ENCODE measurements at regions not wholly inside any gene's neighbourhood (a gene's known extent, or its start where the extent isn't known, plus 50 kb on each side); places are given as distances from the start of the nearest gene placed in this dataset.
A peak's percentile ranks its signal among the peaks of the same experiment; 100 is the strongest.

GRCh38 chr6:120871416-120872261, 462.6 kb downstream of the TBC1D32 start:
- Mint-ChIP-seq H3K4me3 (no peak overlapping the region), H3K9me3 (ENCODE audit: low read depth) (no peaks in the 10 kb centered on the region), H3K27ac (no peak overlapping the region), H3K36me3 (ENCODE audit: low read depth) (no peaks in the 10 kb centered on the region), H3K4me1 (no peaks in the 10 kb centered on the region), H3K27me3 (no peaks in the 10 kb centered on the region)
- CTCF ChIA-PET: no interaction called here
- ATAC-seq (no peak), DNase-seq (no peak)
- intact Hi-C loops (cut with DNase I, micrococcal nuclease): no loop called here
- POLR2A ChIA-PET: no interaction called here

GRCh38 chr6:120869397-120869796, 464.9 kb downstream of the TBC1D32 start:
- intact Hi-C loops (cut with DNase I, micrococcal nuclease): no loop called here
- Mint-ChIP-seq H3K36me3 (ENCODE audit: low read depth) (no peaks in the 10 kb centered on the region), H3K27ac (no peak overlapping the region), H3K4me3 (no peak overlapping the region), H3K9me3 (ENCODE audit: low read depth) (no peaks in the 10 kb centered on the region), H3K27me3 (no peaks in the 10 kb centered on the region), H3K4me1 (no peaks in the 10 kb centered on the region)
- ChIA-PET CTCF (no interaction called here), POLR2A (no interaction called here)
- DNase-seq: no peak
- no peak for ATAC-seq

GRCh38 chr6:120857422-120857821, 476.9 kb downstream of the TBC1D32 start:
- no peak for ATAC-seq
- H3K27me3 Mint-ChIP-seq: no peaks in the 10 kb centered on the region
- peaks cover 2% of the 10 kb centered on the region for H3K9me3 Mint-ChIP-seq (ENCODE audit: low read depth)
- no peak for DNase-seq
- H3K4me3 Mint-ChIP-seq: no peak overlapping the region
- H3K4me1 Mint-ChIP-seq: no peaks in the 10 kb centered on the region
- no peak overlapping the region for H3K27ac Mint-ChIP-seq
- ChIA-PET POLR2A (no interaction called here), CTCF (no interaction called here)
- intact Hi-C loops (cut with DNase I, micrococcal nuclease): no loop called here
- H3K36me3 Mint-ChIP-seq (ENCODE audit: low read depth): no peaks in the 10 kb centered on the region

GRCh38 chr6:120854583-120854982, 479.7 kb downstream of the TBC1D32 start:
- H3K4me3 Mint-ChIP-seq: no peak overlapping the region
- DNase-seq (no peak), ATAC-seq (no peak)
- POLR2A ChIA-PET: no interaction called here
- no peaks in the 10 kb centered on the region for H3K4me1 Mint-ChIP-seq
- intact Hi-C loops (cut with DNase I, micrococcal nuclease): no loop called here
- no peak overlapping the region for H3K27ac Mint-ChIP-seq
- H3K27me3 Mint-ChIP-seq: no peaks in the 10 kb centered on the region
- H3K9me3 Mint-ChIP-seq (ENCODE audit: low read depth): no peaks in the 10 kb centered on the region
- no peaks in the 10 kb centered on the region for H3K36me3 Mint-ChIP-seq (ENCODE audit: low read depth)
- CTCF ChIA-PET: interaction anchor here (0.7 kb wide), 1 partner anchor 678 kb away, joined by 3 read pairs; no protein-coding TSS in a partner anchor

GRCh38 chr6:120853489-120853888, 480.8 kb downstream of the TBC1D32 start:
- intact Hi-C loops (cut with DNase I, micrococcal nuclease): no loop called here
- CTCF ChIA-PET: interaction anchor here (0.7 kb wide), 1 partner anchor 17 kb away, joined by 3 read pairs; no protein-coding TSS in a partner anchor
- Mint-ChIP-seq H3K27ac (no peak overlapping the region), H3K4me3 (no peak overlapping the region), H3K36me3 (ENCODE audit: low read depth) (no peaks in the 10 kb centered on the region), H3K27me3 (no peaks in the 10 kb centered on the region), H3K9me3 (ENCODE audit: low read depth) (no peaks in the 10 kb centered on the region), H3K4me1 (no peaks in the 10 kb centered on the region)
- ATAC-seq (no peak), DNase-seq (no peak)
- POLR2A ChIA-PET: no interaction called here

- Mint-ChIP-seq H3K4me1 (no peaks in the 10 kb centered on the region), H3K36me3 (ENCODE audit: low read depth) (no peaks in the 10 kb centered on the region), H3K27me3 (no peaks in the 10 kb centered on the region), H3K27ac (no peak overlapping the region), H3K9me3 (ENCODE audit: low read depth) (no peaks in the 10 kb centered on the region), H3K4me3 (no peak overlapping the region)
- DNase-seq (no peak), ATAC-seq (no peak)
- POLR2A ChIA-PET: no interaction called here
- CTCF ChIA-PET: no interaction called here
- intact Hi-C loops (cut with DNase I, micrococcal nuclease): no loop called here
Observed at GRCh38 chr6:120852293-120852849, 481.9 kb downstream of the TBC1D32 start.

- no peak overlapping the region for H3K4me3 Mint-ChIP-seq
- ChIA-PET CTCF (no interaction called here), POLR2A (no interaction called here)
- H3K27me3 Mint-ChIP-seq: no peaks in the 10 kb centered on the region
- intact Hi-C loops (cut with DNase I, micrococcal nuclease): loop anchor here in 1 of 2 experiments (2.0 kb wide), 1 partner anchor 1083 kb away; no protein-coding TSS in a partner anchor
- H3K9me3 Mint-ChIP-seq (ENCODE audit: low read depth): no peaks in the 10 kb centered on the region
- H3K36me3 Mint-ChIP-seq (ENCODE audit: low read depth): no peaks in the 10 kb centered on the region
- DNase-seq: peak; percentile 36
- ATAC-seq: no peak
- H3K27ac Mint-ChIP-seq: no peak overlapping the region
- no peaks in the 10 kb centered on the region for H3K4me1 Mint-ChIP-seq
Observed at GRCh38 chr6:120826253-120826652, 508.0 kb downstream of the TBC1D32 start.

- intact Hi-C loops (cut with DNase I, micrococcal nuclease): no loop called here
- CTCF ChIA-PET: no interaction called here
- Mint-ChIP-seq H3K9me3 (ENCODE audit: low read depth) (no peaks in the 10 kb centered on the region), H3K4me3 (no peak overlapping the region), H3K36me3 (ENCODE audit: low read depth) (no peaks in the 10 kb centered on the region), H3K27ac (no peak overlapping the region), H3K4me1 (no peaks in the 10 kb centered on the region), H3K27me3 (no peaks in the 10 kb centered on the region)
- POLR2A ChIA-PET: no interaction called here
- DNase-seq: no peak
- ATAC-seq: no peak
Observed at GRCh38 chr6:120816794-120817193, 517.5 kb downstream of the TBC1D32 start.

GRCh38 chr6:120805276-120805675, 529.0 kb downstream of the TBC1D32 start:
- ChIA-PET POLR2A (no interaction called here), CTCF (no interaction called here)
- Mint-ChIP-seq H3K4me1 (no peaks in the 10 kb centered on the region), H3K27me3 (no peaks in the 10 kb centered on the region), H3K9me3 (ENCODE audit: low read depth) (no peaks in the 10 kb centered on the region), H3K4me3 (no peak overlapping the region), H3K27ac (no peak overlapping the region), H3K36me3 (ENCODE audit: low read depth) (no peaks in the 10 kb centered on the region)
- intact Hi-C loops (cut with DNase I, micrococcal nuclease): no loop called here
- no peak for DNase-seq
- ATAC-seq: no peak

GRCh38 chr6:120804612-120805011, 529.7 kb downstream of the TBC1D32 start:
- Mint-ChIP-seq H3K27ac (no peak overlapping the region), H3K4me1 (no peaks in the 10 kb centered on the region), H3K9me3 (ENCODE audit: low read depth) (no peaks in the 10 kb centered on the region), H3K27me3 (no peaks in the 10 kb centered on the region), H3K4me3 (no peak overlapping the region), H3K36me3 (ENCODE audit: low read depth) (no peaks in the 10 kb centered on the region)
- intact Hi-C loops (cut with DNase I, micrococcal nuclease): no loop called here
- DNase-seq (no peak), ATAC-seq (no peak)
- ChIA-PET POLR2A (no interaction called here), CTCF (no interaction called here)

GRCh38 chr6:120786682-120787081, 547.6 kb downstream of the TBC1D32 start:
- H3K36me3 Mint-ChIP-seq (ENCODE audit: low read depth): no peaks in the 10 kb centered on the region
- no peak overlapping the region for H3K27ac Mint-ChIP-seq
- H3K9me3 Mint-ChIP-seq (ENCODE audit: low read depth): no peaks in the 10 kb centered on the region
- H3K27me3 Mint-ChIP-seq: no peaks in the 10 kb centered on the region
- DNase-seq: no peak
- ChIA-PET POLR2A (no interaction called here), CTCF (no interaction called here)
- no peaks in the 10 kb centered on the region for H3K4me1 Mint-ChIP-seq
- intact Hi-C loops (cut with DNase I, micrococcal nuclease): no loop called here
- H3K4me3 Mint-ChIP-seq: no peak overlapping the region
- no peak for ATAC-seq

GRCh38 chr6:120786256-120786655, 548.0 kb downstream of the TBC1D32 start:
- Mint-ChIP-seq H3K9me3 (ENCODE audit: low read depth) (no peaks in the 10 kb centered on the region), H3K27me3 (no peaks in the 10 kb centered on the region), H3K4me3 (no peak overlapping the region), H3K27ac (no peak overlapping the region), H3K36me3 (ENCODE audit: low read depth) (no peaks in the 10 kb centered on the region), H3K4me1 (no peaks in the 10 kb centered on the region)
- intact Hi-C loops (cut with DNase I, micrococcal nuclease): no loop called here
- POLR2A ChIA-PET: no interaction called here
- CTCF ChIA-PET: interaction anchor here (0.5 kb wide), 1 partner anchor 1706 kb away, joined by 3 read pairs; no protein-coding TSS in a partner anchor
- DNase-seq: no peak
- ATAC-seq: no peak
